HepG2 (cell line): ENCODE measurements at regions not wholly inside any gene's neighbourhood (a gene's known extent, or its start where the extent isn't known, plus 50 kb on each side); places are given as distances from the start of the nearest gene placed in this dataset.

Experiments
- AGO1 ChIP-seq: fragments of 200-400 bp; formaldehyde crosslinking; IDR thresholded peaks from 2 replicates; pipeline ENCODE4 v1.6.1; 2017; ENCODE audit warnings: mild to moderate bottlenecking, low read depth, low read length, moderate library complexity; ENCODE audit not compliant: poor library complexity, severe bottlenecking
- ATF3 ChIP-seq: sonication (generic); formaldehyde crosslinking; IDR thresholded peaks from 2 replicates; pipeline ENCODE4 v1.4.0; 2020; ENCODE audit warnings: missing genetic modification reagents
- ATF7 ChIP-seq, 2 experiments: fragments of 450-650 bp in 1 of 2; sonication (generic) in 1 of 2; formaldehyde crosslinking in 1 of 2; IDR thresholded peaks; 2 replicates each; pipeline versions ENCODE4 v1.4.0 to v1.6.1; 2016 to 2020; ENCODE audit warnings: antibody characterized with exemption in 1 of 2, mild to moderate bottlenecking in 1 of 2, missing genetic modification reagents in 1 of 2
- CENPX ChIP-seq: sonication (generic); formaldehyde crosslinking; IDR thresholded peaks from 2 replicates; pipeline ENCODE4 v1.9.0; 2021; ENCODE audit warnings: mild to moderate bottlenecking, missing genetic modification reagents, moderate library complexity
- HNF4A ChIP-seq: sonication (generic); formaldehyde crosslinking; IDR thresholded peaks from 2 replicates; pipeline ENCODE4 v1.4.0; 2020; ENCODE audit warnings: missing genetic modification reagents
- HOMEZ ChIP-seq: IDR thresholded peaks from 2 replicates; pipeline ENCODE4 v1.6.1; 2016; ENCODE audit warnings: low read depth
- JUN ChIP-seq: sonication (generic); formaldehyde crosslinking; IDR thresholded peaks from 2 replicates; pipeline ENCODE4 v1.4.0; 2020; ENCODE audit warnings: mild to moderate bottlenecking, missing genetic modification reagents
- NCOA5 ChIP-seq: sonication (generic); formaldehyde crosslinking; IDR thresholded peaks from 2 replicates; pipeline ENCODE4 v1.4.0; 2020; ENCODE audit warnings: missing genetic modification reagents
- NFYC ChIP-seq: IDR thresholded peaks from 2 replicates; pipeline ENCODE4 v1.6.1; 2016; ENCODE audit warnings: missing genetic modification reagents, missing compliant biosample characterization
- NPAS2 ChIP-seq: sonication (generic); formaldehyde crosslinking; IDR thresholded peaks from 2 replicates; pipeline ENCODE4 v1.8.0; 2022; ENCODE audit warnings: mild to moderate bottlenecking, missing genetic modification reagents, borderline replicate concordance
- POLR2A ChIP-seq, 2 experiments: IDR thresholded peaks; 2 replicates each; pipeline ENCODE4 v1.6.1; 2011; ENCODE audit warnings: low read depth in 2 of 2, low read length in 2 of 2, mild to moderate bottlenecking in 1 of 2, moderate library complexity in 1 of 2; ENCODE audit not compliant: insufficient read depth in 1 of 2
- SALL2 ChIP-seq: sonication (generic); formaldehyde crosslinking; IDR thresholded peaks from 2 replicates; pipeline ENCODE4 v1.8.1; 2023; ENCODE audit warnings: mild to moderate bottlenecking, missing genetic modification reagents, inconsistent platforms
- SKI ChIP-seq: fragments of 450-650 bp; IDR thresholded peaks from one replicate; pipeline ENCODE4 v1.6.1; 2018; ENCODE audit warnings: mild to moderate bottlenecking; ENCODE audit not compliant: partially characterized antibody
- TRIM24 ChIP-seq: sonication (generic); formaldehyde crosslinking; IDR thresholded peaks from 2 replicates; pipeline ENCODE4 v1.8.0; 2022; ENCODE audit warnings: mild to moderate bottlenecking, missing genetic modification reagents
- TSC22D2 ChIP-seq: sonication (generic); formaldehyde crosslinking; IDR thresholded peaks from 2 replicates; pipeline ENCODE4 v1.5.1; 2020; ENCODE audit warnings: missing genetic modification reagents, mild to moderate bottlenecking, borderline replicate concordance
- ZFP37 ChIP-seq: sonication (generic); formaldehyde crosslinking; IDR thresholded peaks from 2 replicates; pipeline ENCODE4 v1.4.0; 2020; ENCODE audit warnings: missing genetic modification reagents, borderline replicate concordance
- ZMAT5 ChIP-seq: sonication (generic); formaldehyde crosslinking; IDR thresholded peaks from 2 replicates; pipeline ENCODE4 v1.5.0; 2020; ENCODE audit warnings: mild to moderate bottlenecking, low read depth, missing genetic modification reagents, borderline replicate concordance
- ZNF24 ChIP-seq: fragments of 450-650 bp; IDR thresholded peaks from 2 replicates; pipeline ENCODE4 v1.6.1; 2017; ENCODE audit warnings: antibody characterized with exemption, mild to moderate bottlenecking
- ZNF34 ChIP-seq: sonication (generic); formaldehyde crosslinking; IDR thresholded peaks from 2 replicates; pipeline ENCODE4 v1.4.0; 2020; ENCODE audit warnings: mild to moderate bottlenecking, missing genetic modification reagents, borderline replicate concordance
- ZNF383 ChIP-seq: sonication (generic); formaldehyde crosslinking; IDR thresholded peaks from 2 replicates; pipeline ENCODE4 v1.4.0; 2020; ENCODE audit warnings: missing genetic modification reagents, mild to moderate bottlenecking, borderline replicate concordance
- ZNF407 ChIP-seq: sonication (generic); formaldehyde crosslinking; IDR thresholded peaks from one replicate; pipeline ENCODE4 v1.5.1; 2020; ENCODE audit warnings: mild to moderate bottlenecking, missing genetic modification reagents; ENCODE audit errors: not compliant biosample characterization
- ZNF468 ChIP-seq: sonication (generic); formaldehyde crosslinking; IDR thresholded peaks from 2 replicates; pipeline ENCODE4 v1.8.0; 2022; ENCODE audit warnings: mild to moderate bottlenecking, moderate library complexity, missing genetic modification reagents

GRCh38 chr10:36534471-36535002 is 590.9 kb upstream of the ANKRD30A start (continued):
- TF ChIP-seq HOMEZ (no peak), ZNF383 (no peak), ZNF407 (no peak), NFYC (no peak), JUN (CRISPR knock-in tag) (no peak), NPAS2 (no peak), ZFP37 (CRISPR knock-in tag) (no peak), SKI (no peak), CENPX (no peak), TSC22D2 (CRISPR knock-in tag) (no peak), ZNF34 (no peak), POLR2A (IDR thresholded peaks at IDR 0.05; ENCODE audit: insufficient read depth in 1 of 2, low read depth in 2 of 2, low read length in 2 of 2) (no peak), ZNF24 (no peak), AGO1 (no peak), SALL2 (CRISPR knock-in tag) (no peak), ZMAT5 (CRISPR knock-in tag) (no peak), ATF7 (IDR thresholded peaks at IDR 0.05) (no peak), ATF7 (CRISPR knock-in tag; IDR thresholded peaks at IDR 0.05) (no peak), NCOA5 (no peak), TRIM24 (peak; percentile 59; the same call in 1 of the 2 replicates), ZNF468 (no peak), HNF4A (CRISPR knock-in tag) (peak; percentile 19; the same call in 1 of the 2 replicates), ATF3 (CRISPR knock-in tag) (no peak)
